Panc1 (cell line): ENCODE measurements at regions not wholly inside any gene's neighbourhood (a gene's known extent, or its start where the extent isn't known, plus 50 kb on each side); places are given as distances from the start of the nearest gene placed in this dataset.
A peak's percentile ranks its signal among the peaks of the same experiment; 100 is the strongest.

Source experiments
- POLR2AphosphoS5 ChIP-seq: IDR thresholded peaks from 2 replicates; pipeline ENCODE4 v1.6.1; 2012; ENCODE audit warnings: mild to moderate bottlenecking, low read depth, low read length, moderate library complexity
- SIN3A ChIP-seq: IDR thresholded peaks from 2 replicates; pipeline ENCODE4 v1.6.1; 2012; ENCODE audit warnings: low read depth, mild to moderate bottlenecking, low read length, moderate library complexity, borderline replicate concordance; ENCODE audit not compliant: insufficient read depth
- TCF7L2 ChIP-seq: IDR thresholded peaks from 2 replicates; pipeline ENCODE4 v1.6.1; 2011; ENCODE audit warnings: mild to moderate bottlenecking, low read depth, low read length, inconsistent platforms
- TF ChIP-seq, protein P1 (sequence below): fragments of 450-650 bp; IDR thresholded peaks from 2 replicates; pipeline ENCODE4 v1.5.1; 2017; ENCODE audit warnings: mild to moderate bottlenecking
- TF ChIP-seq, protein P2 (sequence below), 2 experiments: IDR thresholded peaks; 2 replicates each; pipeline ENCODE4 v1.6.1; 2011 to 2012; ENCODE audit warnings: low read depth in 2 of 2, control low read depth in 1 of 2, low read length in 1 of 2, mild to moderate bottlenecking in 1 of 2, moderate library complexity in 1 of 2; ENCODE audit not compliant: insufficient read depth in 1 of 2

- TF ChIP-seq, protein P1, sequence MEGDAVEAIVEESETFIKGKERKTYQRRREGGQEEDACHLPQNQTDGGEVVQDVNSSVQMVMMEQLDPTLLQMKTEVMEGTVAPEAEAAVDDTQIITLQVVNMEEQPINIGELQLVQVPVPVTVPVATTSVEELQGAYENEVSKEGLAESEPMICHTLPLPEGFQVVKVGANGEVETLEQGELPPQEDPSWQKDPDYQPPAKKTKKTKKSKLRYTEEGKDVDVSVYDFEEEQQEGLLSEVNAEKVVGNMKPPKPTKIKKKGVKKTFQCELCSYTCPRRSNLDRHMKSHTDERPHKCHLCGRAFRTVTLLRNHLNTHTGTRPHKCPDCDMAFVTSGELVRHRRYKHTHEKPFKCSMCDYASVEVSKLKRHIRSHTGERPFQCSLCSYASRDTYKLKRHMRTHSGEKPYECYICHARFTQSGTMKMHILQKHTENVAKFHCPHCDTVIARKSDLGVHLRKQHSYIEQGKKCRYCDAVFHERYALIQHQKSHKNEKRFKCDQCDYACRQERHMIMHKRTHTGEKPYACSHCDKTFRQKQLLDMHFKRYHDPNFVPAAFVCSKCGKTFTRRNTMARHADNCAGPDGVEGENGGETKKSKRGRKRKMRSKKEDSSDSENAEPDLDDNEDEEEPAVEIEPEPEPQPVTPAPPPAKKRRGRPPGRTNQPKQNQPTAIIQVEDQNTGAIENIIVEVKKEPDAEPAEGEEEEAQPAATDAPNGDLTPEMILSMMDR, result no peak
- no peak for TF ChIP-seq POLR2AphosphoS5
- TF ChIP-seq, protein P2, sequence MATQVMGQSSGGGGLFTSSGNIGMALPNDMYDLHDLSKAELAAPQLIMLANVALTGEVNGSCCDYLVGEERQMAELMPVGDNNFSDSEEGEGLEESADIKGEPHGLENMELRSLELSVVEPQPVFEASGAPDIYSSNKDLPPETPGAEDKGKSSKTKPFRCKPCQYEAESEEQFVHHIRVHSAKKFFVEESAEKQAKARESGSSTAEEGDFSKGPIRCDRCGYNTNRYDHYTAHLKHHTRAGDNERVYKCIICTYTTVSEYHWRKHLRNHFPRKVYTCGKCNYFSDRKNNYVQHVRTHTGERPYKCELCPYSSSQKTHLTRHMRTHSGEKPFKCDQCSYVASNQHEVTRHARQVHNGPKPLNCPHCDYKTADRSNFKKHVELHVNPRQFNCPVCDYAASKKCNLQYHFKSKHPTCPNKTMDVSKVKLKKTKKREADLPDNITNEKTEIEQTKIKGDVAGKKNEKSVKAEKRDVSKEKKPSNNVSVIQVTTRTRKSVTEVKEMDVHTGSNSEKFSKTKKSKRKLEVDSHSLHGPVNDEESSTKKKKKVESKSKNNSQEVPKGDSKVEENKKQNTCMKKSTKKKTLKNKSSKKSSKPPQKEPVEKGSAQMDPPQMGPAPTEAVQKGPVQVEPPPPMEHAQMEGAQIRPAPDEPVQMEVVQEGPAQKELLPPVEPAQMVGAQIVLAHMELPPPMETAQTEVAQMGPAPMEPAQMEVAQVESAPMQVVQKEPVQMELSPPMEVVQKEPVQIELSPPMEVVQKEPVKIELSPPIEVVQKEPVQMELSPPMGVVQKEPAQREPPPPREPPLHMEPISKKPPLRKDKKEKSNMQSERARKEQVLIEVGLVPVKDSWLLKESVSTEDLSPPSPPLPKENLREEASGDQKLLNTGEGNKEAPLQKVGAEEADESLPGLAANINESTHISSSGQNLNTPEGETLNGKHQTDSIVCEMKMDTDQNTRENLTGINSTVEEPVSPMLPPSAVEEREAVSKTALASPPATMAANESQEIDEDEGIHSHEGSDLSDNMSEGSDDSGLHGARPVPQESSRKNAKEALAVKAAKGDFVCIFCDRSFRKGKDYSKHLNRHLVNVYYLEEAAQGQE (IDR thresholded peaks at IDR 0.05; ENCODE audit: insufficient read depth in 1 of 2, low read depth in 2 of 2, low read length in 1 of 2), result no peak
- TF ChIP-seq SIN3A, result no peak
- 0 out of 2 replicates have a peak, but pooled peaks have one; percentile 27 for TF ChIP-seq TCF7L2
These were observed 380.6 kb downstream of the HDGFL1 start for GRCh38 chr6:22949967-22950366.
